Hepatocyte (in vitro differentiated cells): ENCODE measurements at regions not wholly inside any gene's neighbourhood (a gene's known extent, or its start where the extent isn't known, plus 50 kb on each side); places are given as distances from the start of the nearest gene placed in this dataset.

Experiments used
- EZH2 ChIP-seq: fragments of 200-600 bp; sonication (generic); IDR thresholded peaks from 2 replicates; pipeline ENCODE4 v1.6.1; 2016; ENCODE audit warnings: antibody characterized with exemption, mild to moderate bottlenecking, borderline replicate concordance
- EZH2phosphoT487 ChIP-seq: fragments of 200-600 bp; sonication (generic); IDR thresholded peaks from one replicate; pipeline ENCODE4 v1.6.1; 2018; ENCODE audit warnings: antibody characterized with exemption, mild to moderate bottlenecking, low read depth, moderate library complexity; ENCODE audit not compliant: unreplicated experiment, severe bottlenecking
- TF ChIP-seq, protein P1 (sequence below): fragments of 200-600 bp; sonication (generic); IDR thresholded peaks from 2 replicates; pipeline ENCODE4 v1.5.1; 2016; ENCODE audit warnings: antibody characterized with exemption, mild to moderate bottlenecking; ENCODE audit not compliant: poor library complexity

GRCh38 chr15:77775373-77775772 is 142.7 kb upstream of the LINGO1 start:
- TF ChIP-seq, protein P1, sequence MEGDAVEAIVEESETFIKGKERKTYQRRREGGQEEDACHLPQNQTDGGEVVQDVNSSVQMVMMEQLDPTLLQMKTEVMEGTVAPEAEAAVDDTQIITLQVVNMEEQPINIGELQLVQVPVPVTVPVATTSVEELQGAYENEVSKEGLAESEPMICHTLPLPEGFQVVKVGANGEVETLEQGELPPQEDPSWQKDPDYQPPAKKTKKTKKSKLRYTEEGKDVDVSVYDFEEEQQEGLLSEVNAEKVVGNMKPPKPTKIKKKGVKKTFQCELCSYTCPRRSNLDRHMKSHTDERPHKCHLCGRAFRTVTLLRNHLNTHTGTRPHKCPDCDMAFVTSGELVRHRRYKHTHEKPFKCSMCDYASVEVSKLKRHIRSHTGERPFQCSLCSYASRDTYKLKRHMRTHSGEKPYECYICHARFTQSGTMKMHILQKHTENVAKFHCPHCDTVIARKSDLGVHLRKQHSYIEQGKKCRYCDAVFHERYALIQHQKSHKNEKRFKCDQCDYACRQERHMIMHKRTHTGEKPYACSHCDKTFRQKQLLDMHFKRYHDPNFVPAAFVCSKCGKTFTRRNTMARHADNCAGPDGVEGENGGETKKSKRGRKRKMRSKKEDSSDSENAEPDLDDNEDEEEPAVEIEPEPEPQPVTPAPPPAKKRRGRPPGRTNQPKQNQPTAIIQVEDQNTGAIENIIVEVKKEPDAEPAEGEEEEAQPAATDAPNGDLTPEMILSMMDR = no peak
- TF ChIP-seq EZH2 (no peak), EZH2phosphoT487 (no peak)
